Activated CD4-positive, alpha-beta memory T cell treated with anti-CD3 and anti-CD28 coated beads, Interleukin-2, amount 10 ng/mL, durations not matched to agents 7 days and 5 days (primary cell): ENCODE measurements at regions not wholly inside any gene's neighbourhood (a gene's known extent, or its start where the extent isn't known, plus 50 kb on each side); places are given as distances from the start of the nearest gene placed in this dataset.
A peak's percentile ranks its signal among the peaks of the same experiment; 100 is the strongest.

ENCODE experiments used
- CTCF ChIA-PET: fragments of 350-600 bp; sonication (Branson Sonifier 250); formaldehyde crosslinking; loops from one replicate; lab custom pipeline; 2021; ENCODE audit warnings: antibody characterized with exemption, inconsistent platforms; lab: Charles Lee
- POLR2A ChIA-PET: fragments of 350-600 bp; sonication (Branson Sonifier 250); formaldehyde crosslinking; loops from one replicate; lab custom pipeline; 2021; ENCODE audit warnings: antibody characterized with exemption; lab: Charles Lee
- DNase-seq: peaks from one replicate; pipeline ENCODE4 v3.0.0-alpha.2; 2020
- H3K27ac Mint-ChIP-seq: one replicate; pipeline ENCODE4 v1.8.0; 2021; ENCODE audit warnings: mild to moderate bottlenecking, mixed read lengths
- H3K27me3 Mint-ChIP-seq: one replicate; pipeline ENCODE4 v1.8.0; 2021; ENCODE audit warnings: mixed read lengths
- H3K36me3 Mint-ChIP-seq: one replicate; pipeline ENCODE4 v1.8.0; 2021; ENCODE audit warnings: low read depth, mixed read lengths
- H3K4me1 Mint-ChIP-seq: one replicate; pipeline ENCODE4 v1.8.0; 2021; ENCODE audit warnings: mixed read lengths
- H3K4me3 Mint-ChIP-seq: one replicate; pipeline ENCODE4 v1.8.0; 2021; ENCODE audit warnings: mild to moderate bottlenecking, mixed read lengths
- H3K9me3 Mint-ChIP-seq: one replicate; pipeline ENCODE4 v1.8.0; 2021; ENCODE audit warnings: mixed read lengths

- CTCF ChIA-PET, result no interaction called here
- POLR2A ChIA-PET, result no interaction called here
- DNase-seq, result no peak
- H3K27me3 Mint-ChIP-seq, result peaks cover 3% of the 10 kb centered on the region
- peak overlapping the region; percentile 67 for H3K27ac Mint-ChIP-seq
- H3K36me3 Mint-ChIP-seq, result no peaks in the 10 kb centered on the region
- peak overlapping the region; percentile 8 for H3K4me3 Mint-ChIP-seq
- peaks cover 40% of the 10 kb centered on the region for H3K4me1 Mint-ChIP-seq
- H3K9me3 Mint-ChIP-seq, result peaks cover 6% of the 10 kb centered on the region
Measured at GRCh38 chr1:244350027-244350426, 101.7 kb downstream of the ADSS2 start.

DNA sequence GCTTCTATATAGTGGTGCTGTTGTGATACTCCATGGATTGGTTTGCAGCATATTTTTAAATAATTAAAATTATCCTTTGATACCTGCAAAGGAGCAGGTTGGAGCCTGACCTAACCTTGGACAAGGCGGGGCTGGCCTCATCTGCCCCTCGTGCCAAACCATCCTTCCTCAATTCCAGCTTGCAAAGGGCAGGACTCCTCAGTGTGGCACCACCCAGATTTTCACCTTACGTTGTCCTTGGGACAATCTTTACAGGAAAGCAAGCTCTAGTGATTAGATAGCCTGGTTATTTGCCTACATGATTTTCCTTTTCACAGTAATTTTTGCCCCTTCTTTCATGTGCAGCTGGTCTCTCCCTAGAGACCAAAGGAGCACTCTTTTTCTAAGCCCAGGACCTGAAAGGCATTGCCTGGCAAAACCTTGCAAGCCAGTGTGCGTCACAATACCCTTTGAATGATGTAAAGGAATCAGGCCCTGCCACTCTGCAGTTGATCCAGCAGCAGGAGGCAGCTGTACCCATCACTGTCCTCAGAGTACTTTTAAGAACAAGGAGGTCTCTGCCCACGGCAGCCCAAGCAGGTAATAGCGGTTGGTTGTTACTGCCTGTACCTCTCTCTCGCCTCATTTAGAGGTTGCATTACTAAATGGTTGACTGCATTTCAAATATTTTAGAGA is 99.4 kb downstream of the ADSS2 start:
- no peak for DNase-seq
- CTCF ChIA-PET, result interaction anchor here (0.7 kb wide), 1 partner anchor 18 kb away, joined by 3 read pairs; no protein-coding TSS in a partner anchor
- Mint-ChIP-seq H3K27me3 (no peaks in the 10 kb centered on the region), H3K4me1 (peaks cover 40% of the 10 kb centered on the region), H3K9me3 (peaks cover 2% of the 10 kb centered on the region), H3K4me3 (no peak overlapping the region), H3K36me3 (no peaks in the 10 kb centered on the region), H3K27ac (no peak overlapping the region)
- POLR2A ChIA-PET, result interaction anchor here (1.8 kb wide), 1 partner anchor 10 kb away, joined by 5 read pairs; no protein-coding TSS in a partner anchor

DNA sequence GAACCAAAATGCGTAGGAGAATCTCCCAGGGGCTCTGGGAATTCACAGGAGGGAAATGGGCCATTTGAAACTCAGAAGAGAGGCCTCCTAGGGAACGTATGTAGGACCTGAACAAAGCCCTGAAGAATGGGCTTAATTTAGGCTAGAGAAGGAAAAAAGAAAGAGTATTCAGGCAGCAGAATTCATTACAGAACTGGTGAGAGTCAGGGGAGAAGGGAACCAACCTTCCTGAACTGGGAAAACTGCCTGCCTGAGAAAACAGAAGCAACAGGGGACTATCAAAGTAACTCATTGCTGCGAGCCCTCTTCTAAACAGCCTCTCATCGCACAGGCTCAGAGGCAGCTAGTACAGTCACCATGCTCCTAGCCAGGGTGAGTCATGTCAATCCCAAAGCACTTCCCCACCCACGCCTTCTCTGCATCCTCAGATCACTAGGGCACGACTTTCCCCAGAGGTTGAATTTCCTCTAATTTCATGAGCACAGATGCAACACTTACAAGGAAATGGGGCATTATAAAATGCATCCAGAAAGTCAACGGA is 98.1 kb downstream of the ADSS2 start:
- H3K27ac Mint-ChIP-seq, result no peak overlapping the region
- no peak overlapping the region for H3K4me3 Mint-ChIP-seq
- no peaks in the 10 kb centered on the region for H3K36me3 Mint-ChIP-seq
- peaks cover 2% of the 10 kb centered on the region for H3K9me3 Mint-ChIP-seq
- no peak for DNase-seq
- POLR2A ChIA-PET, result interaction anchor here (1.2 to 1.8 kb wide), 2 partner anchors 12 to 98 kb away, joined by 4 to 5 read pairs; partner anchors contain the start of gene ADSS2
- H3K4me1 Mint-ChIP-seq, result peaks cover 40% of the 10 kb centered on the region
- CTCF ChIA-PET, result no interaction called here
- no peaks in the 10 kb centered on the region for H3K27me3 Mint-ChIP-seq

DNA sequence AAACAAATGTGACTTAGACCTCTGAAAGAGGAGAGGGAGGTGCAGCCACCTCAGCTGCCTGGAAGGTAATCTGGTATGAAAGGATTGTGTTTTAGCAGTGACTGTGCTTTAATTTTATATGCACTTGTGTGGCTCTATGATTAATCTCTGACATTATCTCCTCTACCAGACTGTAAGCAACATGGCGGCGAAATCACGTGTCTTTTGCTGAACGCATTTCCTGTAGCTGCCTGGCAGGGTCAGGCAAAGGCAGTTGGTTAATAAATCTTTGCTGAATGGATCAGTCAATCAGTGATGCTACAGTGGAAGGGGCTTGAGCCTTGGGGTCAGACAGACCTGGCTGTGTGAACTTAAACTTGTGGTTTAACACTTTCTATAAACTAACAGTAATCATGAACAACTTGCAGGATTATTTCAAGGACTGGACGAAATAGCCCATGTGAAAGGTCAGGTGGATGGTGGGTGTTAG is 96.9 kb downstream of the ADSS2 start:
- POLR2A ChIA-PET, result no interaction called here
- CTCF ChIA-PET, result no interaction called here
- H3K27ac Mint-ChIP-seq, result no peak overlapping the region
- H3K4me3 Mint-ChIP-seq, result no peak overlapping the region
- H3K27me3 Mint-ChIP-seq, result no peaks in the 10 kb centered on the region
- no peak for DNase-seq
- peaks cover 2% of the 10 kb centered on the region for H3K9me3 Mint-ChIP-seq
- H3K36me3 Mint-ChIP-seq, result no peaks in the 10 kb centered on the region
- H3K4me1 Mint-ChIP-seq, result peaks cover 28% of the 10 kb centered on the region

DNA sequence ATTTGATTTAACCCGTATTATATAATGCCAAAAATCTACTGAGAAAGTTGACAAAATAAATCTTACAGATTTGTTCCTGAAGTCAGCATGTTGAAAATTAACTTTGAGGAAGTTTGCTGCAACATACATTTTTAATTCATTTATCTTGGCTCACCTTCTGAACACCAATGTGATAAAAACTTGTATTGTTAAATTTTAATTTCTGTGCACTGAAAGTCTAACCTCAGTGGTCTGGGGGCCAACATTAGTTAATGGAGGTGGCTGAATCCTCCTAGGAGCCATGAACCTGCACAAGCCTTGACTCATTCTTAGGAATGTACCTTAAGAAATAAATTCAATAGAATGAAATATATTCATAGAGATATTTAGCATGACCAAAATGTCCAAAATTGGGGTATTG is 95.3 kb downstream of the ADSS2 start:
- peaks cover 17% of the 10 kb centered on the region for H3K4me1 Mint-ChIP-seq
- no peaks in the 10 kb centered on the region for H3K36me3 Mint-ChIP-seq
- ChIA-PET CTCF (interaction anchor here (0.7 kb wide), 1 partner anchor 88 kb away, joined by 4 read pairs; no protein-coding TSS in a partner anchor), POLR2A (no interaction called here)
- no peak overlapping the region for H3K27ac Mint-ChIP-seq
- no peaks in the 10 kb centered on the region for H3K27me3 Mint-ChIP-seq
- H3K4me3 Mint-ChIP-seq, result no peak overlapping the region
- H3K9me3 Mint-ChIP-seq, result peaks cover 2% of the 10 kb centered on the region
- no peak for DNase-seq
